GM20431 (cell line): ENCODE measurements at regions not wholly inside any gene's neighbourhood (a gene's known extent, or its start where the extent isn't known, plus 50 kb on each side); places are given as distances from the start of the nearest gene placed in this dataset.
"Not testable (repeated sequence)": the region's sequence is repeated elsewhere in the genome, so short reads cannot be mapped to it uniquely, and the experiment has no call there.

ENCODE experiments used
- in situ Hi-C: fragments of 300-500 bp; cut with MseI, MboI; formaldehyde crosslinking; loops from one replicate; pipeline ENCODE4 v1.15.0; 2020; ENCODE audit warnings: low sequenced_read_pairs; ENCODE audit not compliant: unreplicated experiment

DNA sequence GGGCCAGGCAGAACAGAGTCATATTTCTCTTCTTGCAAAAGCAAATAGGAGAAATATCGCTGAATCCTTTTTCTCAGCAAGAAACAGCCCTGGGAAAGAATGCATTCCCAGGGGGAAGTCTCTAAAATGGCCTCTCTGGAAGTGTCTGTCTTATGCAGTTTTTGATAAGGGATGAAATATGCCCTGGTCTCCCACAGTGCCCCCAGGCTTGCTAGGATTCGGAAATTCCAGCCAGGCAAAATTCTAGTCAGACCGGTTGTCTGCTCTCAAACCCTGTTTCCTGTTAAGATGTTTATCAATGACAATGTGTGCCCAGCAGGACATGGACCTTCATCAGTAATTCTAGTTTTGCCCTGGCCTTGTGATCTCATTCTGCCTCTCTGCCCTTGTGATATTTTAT, 448.3 kb upstream of the HTR1E start:
- in situ Hi-C loops, result not testable (repeated sequence)

DNA sequence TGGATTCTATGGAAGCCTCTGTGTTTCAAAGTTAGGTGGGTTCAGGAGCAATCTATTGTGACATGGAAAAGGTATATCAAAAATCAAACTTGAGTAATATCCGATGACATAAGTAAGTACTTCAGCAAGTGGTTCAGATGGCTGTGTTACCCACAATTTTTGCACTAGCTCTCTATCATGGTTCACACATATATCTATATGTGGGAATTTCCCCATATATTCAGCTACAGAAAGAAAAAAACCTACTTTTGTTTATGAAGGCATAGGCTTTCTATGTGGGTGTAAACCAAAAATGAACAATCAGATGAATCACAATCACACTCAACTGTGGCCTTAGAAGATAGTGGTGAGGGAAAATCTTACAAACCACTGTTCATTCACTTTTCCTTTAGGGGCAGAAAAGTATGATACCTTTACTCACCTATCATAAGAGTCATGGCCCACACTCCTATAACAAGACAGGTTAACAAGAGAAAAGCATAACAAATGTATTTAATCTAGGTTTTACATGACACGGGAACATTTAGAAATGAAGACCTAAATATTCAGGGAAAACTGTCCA, 449.6 kb upstream of the HTR1E start:
- in situ Hi-C loops, result no loop called here

DNA sequence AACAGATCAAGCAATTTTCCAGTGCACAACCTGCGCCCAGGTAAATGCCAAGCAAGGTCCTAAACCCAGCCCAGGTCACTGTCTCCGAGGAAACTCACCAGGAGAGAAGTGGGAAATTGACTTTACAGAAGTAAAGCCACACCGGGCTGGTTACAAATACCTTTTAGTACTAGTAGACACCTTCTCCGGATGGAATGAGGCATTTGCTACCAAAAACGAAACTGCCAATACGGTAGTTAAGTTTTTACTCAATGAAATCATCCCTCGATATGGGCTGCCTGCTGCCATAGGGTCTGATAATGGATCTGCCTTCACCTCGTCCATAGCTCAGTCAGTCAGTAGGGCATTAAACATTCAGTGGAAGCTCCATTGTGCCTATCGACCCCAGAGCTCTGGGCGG, 459.0 kb upstream of the HTR1E start:
- in situ Hi-C loops, result not testable (repeated sequence)

DNA sequence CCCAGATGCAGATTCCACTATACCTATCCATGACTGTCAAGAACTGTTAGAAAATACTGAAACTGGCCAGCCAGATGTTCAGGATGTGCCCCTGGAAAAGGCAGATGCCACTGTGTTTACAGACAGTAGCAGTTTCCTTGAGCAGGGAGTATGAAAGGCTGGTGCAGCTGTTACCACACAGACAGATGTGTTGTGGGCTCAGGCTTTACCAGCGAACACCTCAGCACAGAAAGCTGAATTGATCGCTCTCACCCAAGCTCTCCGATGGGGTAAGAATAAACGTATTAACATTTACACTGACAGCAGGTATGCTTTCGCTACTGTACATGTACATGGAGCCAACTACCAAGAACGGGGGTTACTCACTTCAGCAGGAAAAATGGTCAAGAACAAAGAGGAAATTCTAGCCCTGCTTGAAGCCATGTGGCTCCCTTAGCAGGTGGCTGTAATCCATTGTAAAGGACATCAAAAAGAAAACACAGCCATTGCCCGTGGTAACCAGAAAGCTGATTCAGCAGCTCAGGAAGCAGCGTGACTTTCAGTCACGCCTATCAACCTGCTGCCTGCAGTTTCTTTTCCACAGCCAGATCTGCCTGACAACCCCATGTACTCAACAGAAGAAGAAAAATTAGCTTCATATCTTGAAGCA, 459.7 kb upstream of the HTR1E start:
- in situ Hi-C loops, result no loop called here

DNA sequence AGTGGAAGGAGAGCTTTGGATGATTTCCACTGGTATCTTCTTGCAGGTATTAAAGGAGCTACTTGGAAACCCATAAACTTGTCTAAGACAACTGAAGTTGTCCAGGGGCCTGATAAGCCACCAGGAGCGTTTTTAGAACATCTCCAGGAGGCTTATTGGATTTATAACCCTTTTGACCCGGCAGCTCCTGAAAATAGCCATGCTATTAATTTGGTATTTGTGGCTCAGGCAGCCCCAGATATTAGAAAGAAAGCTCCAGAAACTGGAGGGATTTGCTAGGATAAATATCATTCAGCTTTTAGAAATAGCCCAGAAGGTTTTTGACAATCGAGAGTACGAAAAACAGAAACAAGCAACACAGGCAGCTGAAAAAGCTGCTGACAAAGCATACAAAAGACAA, 461.0 kb upstream of the HTR1E start:
- in situ Hi-C loops, result no loop called here

DNA sequence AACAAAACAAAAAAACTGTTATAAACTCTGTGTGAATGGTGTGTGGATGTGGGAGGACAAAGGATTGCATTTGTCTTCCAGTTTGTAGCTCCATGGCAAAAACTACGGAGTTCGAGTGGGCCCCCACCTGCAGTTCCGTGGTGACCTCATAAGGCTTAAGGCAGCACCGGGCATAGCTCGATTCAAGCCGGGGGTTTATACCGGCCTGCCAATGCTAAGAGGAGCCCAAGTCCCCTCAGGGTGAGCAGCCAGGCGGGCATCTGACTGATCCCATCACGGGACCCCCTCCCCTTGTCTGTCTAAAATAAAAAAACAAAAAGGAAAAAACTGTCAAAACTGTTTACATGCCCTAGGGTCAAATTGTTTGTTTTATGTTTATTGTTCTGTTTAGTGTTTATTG, 463.2 kb upstream of the HTR1E start:
- in situ Hi-C loops, result no loop called here

DNA sequence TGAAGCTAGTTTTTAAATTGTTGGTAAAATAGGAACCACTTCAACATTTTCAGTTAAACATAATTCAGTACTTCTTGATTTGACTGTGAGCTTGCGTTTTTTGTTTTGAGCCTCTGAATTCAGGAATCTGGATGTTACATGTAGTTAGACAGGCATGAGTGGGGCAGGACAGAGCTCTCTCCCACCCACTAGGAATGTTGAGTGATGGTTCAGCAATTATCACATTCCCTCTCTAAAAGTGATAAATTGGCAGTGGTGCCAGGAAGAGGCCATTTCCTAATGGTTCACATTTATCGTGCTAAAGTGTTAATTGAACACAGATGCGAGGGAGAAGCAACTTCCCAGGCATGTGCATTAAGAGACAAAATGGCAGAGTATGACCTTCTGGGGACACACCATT, 465.5 kb upstream of the HTR1E start:
- in situ Hi-C loops, result no loop called here

DNA sequence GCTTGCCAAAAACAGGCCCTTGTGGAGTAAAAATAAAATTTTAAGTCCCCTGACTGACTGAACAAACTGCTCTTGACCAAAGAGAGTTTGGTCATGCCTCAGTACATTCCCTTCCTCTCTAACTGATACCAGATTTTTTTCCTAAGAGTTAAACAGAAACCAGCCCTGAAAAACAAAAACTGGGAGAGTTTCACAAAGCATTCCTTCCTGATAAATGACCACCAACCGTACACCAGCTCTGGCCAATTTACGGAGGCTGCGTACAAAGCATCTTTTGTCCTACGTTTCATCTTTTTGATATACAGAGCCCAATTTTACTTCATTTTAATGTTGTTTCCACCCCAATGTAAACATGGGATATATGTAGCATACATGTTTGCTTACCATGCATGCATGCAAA, 477.4 kb upstream of the HTR1E start:
- in situ Hi-C loops, result no loop called here

DNA sequence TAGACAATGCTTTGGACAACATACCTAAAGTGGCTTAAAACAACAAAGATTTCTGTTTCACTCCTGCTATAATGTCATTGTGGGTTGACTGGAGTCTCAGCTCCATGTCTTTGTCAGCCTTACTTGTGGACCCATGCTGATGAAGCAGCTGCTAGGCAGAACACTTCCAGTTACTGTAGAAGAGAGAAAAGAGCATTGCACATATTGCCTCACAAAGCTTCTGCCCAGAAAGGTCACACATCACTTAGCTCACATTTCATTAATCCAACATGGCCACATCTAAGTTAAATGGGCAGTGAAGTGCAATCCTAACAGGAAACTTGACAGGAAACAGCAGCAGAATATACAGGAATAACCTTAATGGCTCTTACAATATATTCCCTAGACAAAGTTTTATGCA, 480.5 kb upstream of the HTR1E start:
- in situ Hi-C loops, result no loop called here

DNA sequence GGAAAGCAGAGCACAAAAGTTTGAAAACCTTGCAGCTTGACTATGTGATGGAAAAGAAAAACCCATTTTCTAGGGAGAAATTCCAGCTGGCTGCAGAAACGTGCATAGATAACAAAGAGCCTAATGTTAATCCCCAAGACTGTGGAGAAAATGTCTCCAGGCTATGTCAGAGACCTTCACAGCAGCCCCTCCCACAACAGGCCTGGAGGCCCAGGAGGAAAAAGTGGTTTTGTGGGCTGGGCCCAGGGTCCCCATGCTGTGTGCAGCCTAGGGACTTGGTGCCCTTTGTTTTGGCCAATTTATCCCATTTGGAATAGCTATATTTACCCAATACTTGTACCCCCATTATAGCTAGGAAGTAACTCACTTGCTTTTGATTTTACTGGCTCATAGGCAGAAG, 484.1 kb upstream of the HTR1E start:
- in situ Hi-C loops, result no loop called here

DNA sequence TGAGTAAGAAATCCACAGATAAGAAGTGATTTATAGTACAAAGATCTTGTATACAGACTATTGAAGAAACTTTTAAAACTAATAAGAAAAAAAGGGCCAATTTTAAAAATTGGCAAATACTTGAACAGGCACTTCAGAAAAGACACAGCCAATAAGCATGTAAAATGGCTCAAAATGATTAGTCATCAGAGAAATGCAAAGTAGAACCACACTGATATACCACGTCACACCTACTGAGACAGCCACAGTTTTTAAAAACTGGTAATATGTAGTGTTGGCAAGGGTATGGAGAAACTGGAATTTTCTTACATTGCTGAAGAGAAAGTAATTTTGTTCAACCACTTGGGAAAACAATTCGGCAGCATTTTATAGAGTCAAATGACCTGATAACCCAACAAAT, 488.9 kb upstream of the HTR1E start:
- in situ Hi-C loops, result no loop called here

DNA sequence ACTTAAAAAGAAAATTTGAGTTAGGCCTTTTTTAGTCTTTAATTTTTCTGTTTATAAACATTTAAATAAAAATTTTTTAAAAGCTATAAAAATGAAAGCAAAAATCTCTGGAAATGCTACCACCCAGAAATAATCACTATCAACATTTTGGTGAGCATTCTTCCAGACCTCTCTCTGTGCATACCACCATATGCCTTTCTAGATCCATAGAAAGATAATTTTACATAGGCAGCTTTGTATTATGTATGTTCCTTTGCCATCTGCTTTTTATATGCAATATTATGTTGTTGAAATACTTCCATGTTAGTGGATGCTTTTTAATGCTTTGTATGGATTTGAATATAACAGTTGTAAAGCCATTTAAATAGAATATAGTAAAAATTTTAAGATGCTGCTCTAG, 496.7 kb upstream of the HTR1E start:
- in situ Hi-C loops, result no loop called here

DNA sequence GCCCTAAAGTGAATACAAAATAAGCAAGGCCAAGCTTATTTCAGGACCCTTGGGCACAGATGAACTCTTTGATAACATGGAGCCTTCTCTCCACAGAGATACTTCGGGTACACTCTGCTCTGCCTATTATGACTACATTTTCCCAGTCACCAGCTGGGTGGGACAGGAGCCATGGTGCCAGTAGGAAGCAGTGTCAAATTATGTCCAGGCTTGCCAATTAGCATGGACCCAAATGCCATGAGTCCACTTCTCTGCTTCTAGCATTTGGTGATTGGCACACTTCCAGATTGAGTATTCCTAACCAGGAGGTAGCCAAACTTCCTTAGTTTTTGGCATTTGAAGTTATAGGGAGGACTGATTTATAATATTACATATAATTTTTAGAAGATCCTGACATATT, 513.8 kb upstream of the HTR1E start:
- in situ Hi-C loops, result no loop called here

DNA sequence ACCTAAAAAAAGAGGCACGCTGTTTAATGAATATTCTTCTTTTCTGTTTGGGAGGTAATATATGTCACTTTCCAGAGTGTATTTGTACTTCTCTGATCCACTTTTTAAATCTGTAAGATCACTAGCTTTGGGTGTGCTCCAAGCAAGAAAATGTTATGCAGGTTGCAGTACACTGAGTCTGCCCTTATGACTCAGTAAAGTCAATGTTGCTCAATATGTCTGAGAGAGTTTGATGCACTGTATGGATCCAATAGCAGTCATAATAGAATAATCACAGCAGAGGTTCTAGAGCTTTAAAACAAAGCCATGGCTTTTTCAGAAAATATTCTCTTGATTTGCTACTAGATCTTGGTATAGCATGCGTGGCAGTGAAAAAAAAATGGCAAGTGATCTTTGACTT, 525.3 kb upstream of the HTR1E start:
- in situ Hi-C loops, result no loop called here

DNA sequence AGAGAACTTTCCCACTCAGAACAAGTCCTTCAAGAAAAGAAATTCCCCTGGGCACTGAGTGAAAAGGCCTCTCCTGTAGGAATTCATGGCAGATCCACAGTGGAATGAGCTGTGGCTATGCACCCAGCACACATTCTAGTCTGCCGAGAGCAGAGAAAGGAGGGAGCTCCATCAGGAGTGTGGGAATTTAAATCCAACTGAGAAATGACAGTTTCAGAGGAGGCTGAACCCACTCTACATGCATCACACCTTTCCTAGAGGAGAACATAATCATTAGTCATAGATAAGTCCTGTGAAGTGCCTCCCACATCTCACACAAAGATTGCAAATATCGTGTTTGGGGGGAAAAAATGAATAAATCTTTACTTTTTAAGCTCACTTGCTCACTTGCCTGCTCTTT, 530.2 kb upstream of the HTR1E start:
- in situ Hi-C loops, result no loop called here

DNA sequence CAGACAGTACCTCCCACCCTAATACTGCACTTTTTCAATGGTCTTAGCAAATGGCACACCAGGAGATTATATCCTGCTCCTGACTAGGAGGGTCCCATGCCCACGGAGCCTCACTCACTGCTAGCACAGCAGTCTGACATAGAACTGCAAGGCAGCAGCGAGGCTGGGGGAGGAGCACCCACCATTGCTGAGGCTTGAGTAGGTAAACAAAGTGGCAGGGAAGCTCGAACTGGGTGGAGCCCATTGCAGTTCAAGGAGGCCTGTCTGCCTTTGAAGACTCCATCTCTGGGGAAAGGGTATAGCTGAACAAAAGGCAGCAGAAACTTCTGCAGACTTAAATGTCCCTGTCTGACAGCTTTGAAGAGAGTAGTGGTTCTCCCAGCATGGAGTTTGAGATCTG, 544.5 kb upstream of the HTR1E start:
- in situ Hi-C loops, result not testable (repeated sequence)

DNA sequence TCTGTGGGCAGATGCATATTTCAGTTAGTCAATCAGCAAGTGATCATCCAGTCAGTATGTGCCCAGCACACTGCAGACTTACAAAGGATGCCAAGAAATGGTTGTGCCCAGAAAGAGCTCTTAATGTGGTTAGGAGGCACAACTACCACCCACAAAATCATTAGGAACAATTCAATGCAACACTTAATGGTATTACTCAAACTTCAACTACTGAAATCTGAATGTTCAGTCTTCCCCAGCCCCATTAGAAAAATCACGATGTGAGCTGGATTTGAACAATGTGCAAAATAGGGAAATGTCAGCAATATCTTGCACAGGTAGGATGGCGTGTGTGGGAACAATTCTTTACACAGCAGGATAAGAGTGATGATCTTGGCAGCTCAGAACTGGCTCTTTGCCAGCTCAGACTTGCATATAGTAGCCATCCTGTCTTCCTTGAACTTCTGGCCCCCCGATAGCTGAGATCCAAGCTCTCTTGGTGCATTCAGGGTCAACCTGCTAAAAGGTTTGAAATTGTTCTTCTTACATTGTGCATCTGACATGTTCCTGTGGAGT, 556.7 kb upstream of the HTR1E start:
- in situ Hi-C loops, result no loop called here

DNA sequence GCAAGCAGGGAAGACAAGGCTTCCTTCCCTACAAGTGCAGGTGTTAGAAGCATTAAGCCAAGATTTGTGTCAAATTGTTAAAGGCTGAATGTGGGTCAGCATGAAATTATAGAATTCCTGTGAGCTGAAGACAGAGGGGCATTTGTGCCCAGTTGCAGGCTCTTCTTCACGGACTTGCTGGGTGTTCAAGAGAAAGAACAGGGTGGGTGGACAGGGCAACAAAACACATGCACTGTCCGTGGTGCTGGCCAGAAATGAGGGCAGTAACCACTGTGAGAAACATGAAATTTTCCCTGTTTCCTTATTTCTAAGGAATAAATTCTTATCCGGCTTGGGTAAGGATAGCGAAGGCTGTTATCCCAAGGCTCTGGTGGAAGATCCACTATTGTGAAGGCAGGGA, 579.5 kb upstream of the HTR1E start:
- in situ Hi-C loops, result no loop called here

DNA sequence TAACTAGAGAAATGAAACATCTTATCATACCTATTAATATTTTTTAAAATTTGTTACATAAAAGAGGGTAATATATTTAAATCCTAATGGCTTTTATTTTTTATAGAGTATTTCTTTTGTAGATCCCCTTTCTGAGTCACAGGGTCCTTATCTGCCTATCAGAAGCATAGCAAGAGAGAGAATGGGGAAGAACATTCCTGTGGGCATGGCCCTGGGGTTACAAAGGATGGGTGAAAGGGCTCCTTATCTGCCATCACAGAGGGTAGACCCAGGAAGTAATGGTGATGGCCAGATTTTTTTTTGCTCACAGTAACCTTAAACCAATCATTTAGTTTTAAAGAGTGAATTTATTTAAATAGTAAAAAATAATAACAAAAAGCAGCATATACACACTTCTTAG, 582.1 kb upstream of the HTR1E start:
- in situ Hi-C loops, result no loop called here

DNA sequence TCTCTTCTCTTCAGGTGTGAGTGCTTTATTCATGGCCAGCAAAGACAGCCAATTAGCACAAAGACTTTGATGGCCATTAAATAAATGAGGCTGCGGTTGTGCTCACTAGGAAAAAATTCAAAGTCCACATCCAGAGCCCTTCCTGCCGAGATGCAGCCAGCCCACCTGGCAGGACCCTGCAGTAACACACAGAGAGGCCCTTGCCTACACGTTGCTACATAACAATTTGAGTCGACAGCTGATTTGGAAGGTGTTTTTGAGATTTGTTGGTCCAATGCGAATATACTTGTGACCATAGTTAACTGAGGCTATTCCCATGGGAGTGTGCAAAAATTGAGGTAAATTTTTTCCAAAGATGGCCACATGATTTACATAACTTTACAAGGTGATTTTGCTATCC, 605.4 kb upstream of the HTR1E start:
- in situ Hi-C loops, result no loop called here

DNA sequence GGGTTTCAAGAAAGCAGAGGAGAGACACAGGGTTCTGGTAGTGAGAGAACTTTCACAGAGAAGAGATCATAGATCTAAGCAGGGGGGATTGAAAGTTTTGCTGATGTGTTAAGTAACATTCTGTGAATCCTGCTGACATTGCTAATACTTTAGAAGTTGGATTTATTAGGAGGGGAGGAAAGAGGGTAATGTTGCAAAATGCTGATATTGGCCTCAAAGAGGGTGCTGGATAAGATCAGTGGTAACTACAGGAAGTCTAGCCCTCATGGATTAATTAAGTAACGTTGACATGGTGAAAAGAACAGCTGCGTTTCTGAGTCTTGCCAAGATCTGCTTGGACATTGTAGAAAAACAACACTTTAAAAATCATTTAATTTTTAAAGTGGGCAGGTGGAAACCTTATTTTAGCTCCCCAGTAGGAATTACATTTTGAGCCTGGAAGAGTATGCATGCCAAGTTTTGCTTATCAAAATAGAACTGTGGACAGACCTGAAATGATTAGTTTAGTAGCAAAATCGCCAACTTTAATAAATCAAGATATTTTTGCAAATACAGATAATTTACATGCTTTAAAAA, 606.0 kb upstream of the HTR1E start:
- in situ Hi-C loops, result no loop called here

DNA sequence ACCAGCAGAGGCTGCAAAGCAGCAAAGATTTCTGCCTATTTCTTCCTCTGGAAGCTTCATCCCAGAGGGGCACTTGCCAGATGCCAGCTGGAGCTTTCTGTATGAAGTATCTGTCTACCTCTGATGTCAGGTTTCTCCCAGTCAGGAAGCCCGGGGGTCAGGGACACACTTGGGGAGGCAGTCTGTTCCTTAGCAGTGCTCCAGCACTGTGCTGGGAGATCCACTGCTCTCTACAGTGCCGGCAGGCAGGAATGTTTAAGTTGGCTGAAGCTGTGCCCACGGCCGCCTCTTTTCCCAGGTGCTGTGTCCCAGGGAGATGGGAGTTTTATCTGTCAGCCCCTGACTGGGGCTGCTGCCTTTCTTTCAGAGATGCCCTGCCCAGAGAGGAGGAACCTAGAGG, 631.1 kb upstream of the HTR1E start:
- in situ Hi-C loops, result no loop called here
